ENCODE measurements at regions not wholly inside any gene's neighbourhood (a gene's known extent, or its start where the extent isn't known, plus 50 kb on each side); places are given as distances from the start of the nearest gene placed in this dataset.

- TF ChIP-seq, protein P1, sequence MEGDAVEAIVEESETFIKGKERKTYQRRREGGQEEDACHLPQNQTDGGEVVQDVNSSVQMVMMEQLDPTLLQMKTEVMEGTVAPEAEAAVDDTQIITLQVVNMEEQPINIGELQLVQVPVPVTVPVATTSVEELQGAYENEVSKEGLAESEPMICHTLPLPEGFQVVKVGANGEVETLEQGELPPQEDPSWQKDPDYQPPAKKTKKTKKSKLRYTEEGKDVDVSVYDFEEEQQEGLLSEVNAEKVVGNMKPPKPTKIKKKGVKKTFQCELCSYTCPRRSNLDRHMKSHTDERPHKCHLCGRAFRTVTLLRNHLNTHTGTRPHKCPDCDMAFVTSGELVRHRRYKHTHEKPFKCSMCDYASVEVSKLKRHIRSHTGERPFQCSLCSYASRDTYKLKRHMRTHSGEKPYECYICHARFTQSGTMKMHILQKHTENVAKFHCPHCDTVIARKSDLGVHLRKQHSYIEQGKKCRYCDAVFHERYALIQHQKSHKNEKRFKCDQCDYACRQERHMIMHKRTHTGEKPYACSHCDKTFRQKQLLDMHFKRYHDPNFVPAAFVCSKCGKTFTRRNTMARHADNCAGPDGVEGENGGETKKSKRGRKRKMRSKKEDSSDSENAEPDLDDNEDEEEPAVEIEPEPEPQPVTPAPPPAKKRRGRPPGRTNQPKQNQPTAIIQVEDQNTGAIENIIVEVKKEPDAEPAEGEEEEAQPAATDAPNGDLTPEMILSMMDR (IDR thresholded peaks at IDR 0.05) = no peak
- no peak for TF ChIP-seq POLR2A (IDR thresholded peaks at IDR 0.05)
These were observed 52.5 kb upstream of the RPS6KA2 start for GRCh38 chr6:166679566-166679965.
